GM23338 (cell line): ENCODE measurements at regions not wholly inside any gene's neighbourhood (a gene's known extent, or its start where the extent isn't known, plus 50 kb on each side); places are given as distances from the start of the nearest gene placed in this dataset.

Experiments
- CTCF ChIP-seq, 2 experiments: fragments of 200-600 bp in 1 of 2; sonication (generic) in 1 of 2; conservative IDR thresholded peaks; 2 replicates each; pipeline versions ENCODE4 v1.5.1 to v1.6.1; 2016 to 2017; ENCODE audit warnings: antibody characterized with exemption in 2 of 2, low read depth in 2 of 2, mild to moderate bottlenecking in 2 of 2, moderate library complexity in 1 of 2
- EZH2 ChIP-seq: fragments of 200-600 bp; sonication (generic); IDR thresholded peaks from one replicate; pipeline ENCODE4 v1.8.0; 2017; ENCODE audit warnings: antibody characterized with exemption, mild to moderate bottlenecking, low read depth; ENCODE audit not compliant: unreplicated experiment
- POLR2AphosphoS5 ChIP-seq: IDR thresholded peaks from 2 replicates; pipeline ENCODE4 v1.6.1; 2016; ENCODE audit warnings: antibody characterized with exemption, low read depth
- REST ChIP-seq: IDR thresholded peaks from one replicate; pipeline ENCODE4 v1.6.1; 2018; ENCODE audit warnings: antibody characterized with exemption; ENCODE audit not compliant: unreplicated experiment

- TF ChIP-seq CTCF (conservative IDR thresholded peaks at IDR 0.05; ENCODE audit: low read depth in 2 of 2) = peak; percentile 51 to 61
- no peak for TF ChIP-seq POLR2AphosphoS5
- no peak for TF ChIP-seq REST
- TF ChIP-seq EZH2 = no peak
Measured at GRCh38 chr10:47237316-47238260, 62.4 kb upstream of the GDF10 start.
